ENCODE measurements at regions not wholly inside any gene's neighbourhood (a gene's known extent, or its start where the extent isn't known, plus 50 kb on each side); places are given as distances from the start of the nearest gene placed in this dataset.

GRCh38 chr2:223538920-223539440, 63.2 kb downstream of the SCG2 start:
- TF ChIP-seq NR1H2 (CRISPR knock-in tag; IDR thresholded peaks at IDR 0.05; ENCODE audit: borderline replicate concordance, low read depth) (no peak), DR1 (CRISPR knock-in tag; IDR thresholded peaks at IDR 0.05) (no peak), DNMT1 (CRISPR knock-in tag; IDR thresholded peaks at IDR 0.05) (no peak)

All from HepG2 (cell line).